ENCODE measurements at regions not wholly inside any gene's neighbourhood (a gene's known extent, or its start where the extent isn't known, plus 50 kb on each side); places are given as distances from the start of the nearest gene placed in this dataset.

DNA sequence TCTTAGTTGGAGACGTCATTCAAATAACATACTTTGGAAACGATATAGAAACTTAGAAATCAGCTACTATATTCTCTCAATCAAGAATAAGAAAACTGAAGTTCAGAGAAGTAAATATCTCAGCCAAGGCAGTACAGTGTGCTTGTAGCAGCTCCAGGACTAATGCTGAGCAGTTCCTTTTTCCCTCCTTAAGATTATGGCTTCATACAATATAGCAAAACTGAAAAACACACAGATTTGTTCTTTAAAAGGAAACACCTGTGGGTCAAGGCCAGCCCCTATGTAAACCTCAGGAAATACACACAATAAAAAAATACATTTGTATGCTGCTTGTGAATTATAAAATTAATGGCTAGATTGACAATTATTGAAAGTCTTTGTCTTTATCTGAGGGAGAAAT is 212.7 kb upstream of the EDNRB start:
- TF ChIP-seq, protein P1, sequence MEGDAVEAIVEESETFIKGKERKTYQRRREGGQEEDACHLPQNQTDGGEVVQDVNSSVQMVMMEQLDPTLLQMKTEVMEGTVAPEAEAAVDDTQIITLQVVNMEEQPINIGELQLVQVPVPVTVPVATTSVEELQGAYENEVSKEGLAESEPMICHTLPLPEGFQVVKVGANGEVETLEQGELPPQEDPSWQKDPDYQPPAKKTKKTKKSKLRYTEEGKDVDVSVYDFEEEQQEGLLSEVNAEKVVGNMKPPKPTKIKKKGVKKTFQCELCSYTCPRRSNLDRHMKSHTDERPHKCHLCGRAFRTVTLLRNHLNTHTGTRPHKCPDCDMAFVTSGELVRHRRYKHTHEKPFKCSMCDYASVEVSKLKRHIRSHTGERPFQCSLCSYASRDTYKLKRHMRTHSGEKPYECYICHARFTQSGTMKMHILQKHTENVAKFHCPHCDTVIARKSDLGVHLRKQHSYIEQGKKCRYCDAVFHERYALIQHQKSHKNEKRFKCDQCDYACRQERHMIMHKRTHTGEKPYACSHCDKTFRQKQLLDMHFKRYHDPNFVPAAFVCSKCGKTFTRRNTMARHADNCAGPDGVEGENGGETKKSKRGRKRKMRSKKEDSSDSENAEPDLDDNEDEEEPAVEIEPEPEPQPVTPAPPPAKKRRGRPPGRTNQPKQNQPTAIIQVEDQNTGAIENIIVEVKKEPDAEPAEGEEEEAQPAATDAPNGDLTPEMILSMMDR (IDR thresholded peaks at IDR 0.05) = no peak
- no peak for TF ChIP-seq POLR2A (IDR thresholded peaks at IDR 0.05)
